ENCODE measurements at regions not wholly inside any gene's neighbourhood (a gene's known extent, or its start where the extent isn't known, plus 50 kb on each side); places are given as distances from the start of the nearest gene placed in this dataset.

- Histone ChIP-seq H3K4me3 (ENCODE audit: low read depth in 1 of 2, low read length in 2 of 2) (no peak overlapping the region), H3K9me3 (ENCODE audit: control insufficient read depth in 1 of 2, low read length in 2 of 2) (no peaks in the 10 kb centered on the region), H3K36me3 (ENCODE audit: control insufficient read depth in 1 of 2, insufficient read depth in 2 of 2, low read length in 2 of 2) (no peaks in the 10 kb centered on the region), H3K4me1 (ENCODE audit: control insufficient read depth in 1 of 2, insufficient read depth in 2 of 2, low read length in 2 of 2) (no peaks in the 10 kb centered on the region), H3K27me3 (ENCODE audit: low read depth, low read length) (no peaks in the 10 kb centered on the region), H3K27ac (ENCODE audit: low read length) (no peak overlapping the region)
Observed at GRCh38 chr9:108544866-108545265, 310.9 kb downstream of the ACTL7B start.

- Histone ChIP-seq H3K27ac (ENCODE audit: low read length) (no peak overlapping the region), H3K4me3 (ENCODE audit: low read depth in 1 of 2, low read length in 2 of 2) (no peak overlapping the region), H3K36me3 (ENCODE audit: control insufficient read depth in 1 of 2, insufficient read depth in 2 of 2, low read length in 2 of 2) (no peaks in the 10 kb centered on the region)
Observed at GRCh38 chr9:108543251-108543778, 312.5 kb downstream of the ACTL7B start.

GRCh38 chr9:108537756-108538155 lies 318.0 kb downstream of the ACTL7B start:
- H3K27me3 ChIP-seq (ENCODE audit: low read depth, low read length): no peaks in the 10 kb centered on the region
- no peak overlapping the region for H3K4me3 ChIP-seq (ENCODE audit: low read depth in 1 of 2, low read length in 2 of 2)
- H3K4me1 ChIP-seq (ENCODE audit: control insufficient read depth in 1 of 2, insufficient read depth in 2 of 2, low read length in 2 of 2): no peaks in the 10 kb centered on the region
- no peaks in the 10 kb centered on the region for H3K36me3 ChIP-seq (ENCODE audit: control insufficient read depth in 1 of 2, insufficient read depth in 2 of 2, low read length in 2 of 2)
- H3K27ac ChIP-seq (ENCODE audit: low read length): no peak overlapping the region
- no peaks in the 10 kb centered on the region for H3K9me3 ChIP-seq (ENCODE audit: control insufficient read depth in 1 of 2, low read length in 2 of 2)

More at GRCh38 chr9:108543251-108543778, 312.5 kb downstream of the ACTL7B start:
- Histone ChIP-seq H3K9me3 (ENCODE audit: control insufficient read depth in 1 of 2, low read length in 2 of 2) (no peaks in the 10 kb centered on the region), H3K4me1 (ENCODE audit: control insufficient read depth in 1 of 2, insufficient read depth in 2 of 2, low read length in 2 of 2) (no peaks in the 10 kb centered on the region), H3K27me3 (ENCODE audit: low read depth, low read length) (no peaks in the 10 kb centered on the region)

- no peaks in the 10 kb centered on the region for H3K4me1 ChIP-seq (ENCODE audit: control insufficient read depth in 1 of 2, insufficient read depth in 2 of 2, low read length in 2 of 2)
- H3K9me3 ChIP-seq (ENCODE audit: control insufficient read depth in 1 of 2, low read length in 2 of 2): no peaks in the 10 kb centered on the region
- H3K27ac ChIP-seq (ENCODE audit: low read length): no peak overlapping the region
- no peak overlapping the region for H3K4me3 ChIP-seq (ENCODE audit: low read depth in 1 of 2, low read length in 2 of 2)
- no peaks in the 10 kb centered on the region for H3K36me3 ChIP-seq (ENCODE audit: control insufficient read depth in 1 of 2, insufficient read depth in 2 of 2, low read length in 2 of 2)
- no peaks in the 10 kb centered on the region for H3K27me3 ChIP-seq (ENCODE audit: low read depth, low read length)
Observed at GRCh38 chr9:108536836-108537601, 318.8 kb downstream of the ACTL7B start.

- Histone ChIP-seq H3K9me3 (ENCODE audit: control insufficient read depth in 1 of 2, low read length in 2 of 2) (no peaks in the 10 kb centered on the region), H3K4me1 (ENCODE audit: control insufficient read depth in 1 of 2, insufficient read depth in 2 of 2, low read length in 2 of 2) (no peaks in the 10 kb centered on the region), H3K4me3 (ENCODE audit: low read depth in 1 of 2, low read length in 2 of 2) (no peak overlapping the region), H3K36me3 (ENCODE audit: control insufficient read depth in 1 of 2, insufficient read depth in 2 of 2, low read length in 2 of 2) (no peaks in the 10 kb centered on the region), H3K27me3 (ENCODE audit: low read depth, low read length) (no peaks in the 10 kb centered on the region), H3K27ac (ENCODE audit: low read length) (no peak overlapping the region)
Observed at GRCh38 chr9:108535526-108535925, 320.3 kb downstream of the ACTL7B start.

GRCh38 chr9:108534741-108535140 lies 321.0 kb downstream of the ACTL7B start:
- H3K36me3 ChIP-seq (ENCODE audit: control insufficient read depth in 1 of 2, insufficient read depth in 2 of 2, low read length in 2 of 2): no peaks in the 10 kb centered on the region
- H3K27ac ChIP-seq (ENCODE audit: low read length): no peak overlapping the region
- H3K4me1 ChIP-seq (ENCODE audit: control insufficient read depth in 1 of 2, insufficient read depth in 2 of 2, low read length in 2 of 2): no peaks in the 10 kb centered on the region
- H3K9me3 ChIP-seq (ENCODE audit: control insufficient read depth in 1 of 2, low read length in 2 of 2): no peaks in the 10 kb centered on the region
- no peak overlapping the region for H3K4me3 ChIP-seq (ENCODE audit: low read depth in 1 of 2, low read length in 2 of 2)
- no peaks in the 10 kb centered on the region for H3K27me3 ChIP-seq (ENCODE audit: low read depth, low read length)

GRCh38 chr9:108530141-108530540 lies 325.6 kb downstream of the ACTL7B start:
- no peak overlapping the region for H3K4me3 ChIP-seq (ENCODE audit: low read depth in 1 of 2, low read length in 2 of 2)
- H3K27me3 ChIP-seq (ENCODE audit: low read depth, low read length): no peaks in the 10 kb centered on the region
- H3K36me3 ChIP-seq (ENCODE audit: control insufficient read depth in 1 of 2, insufficient read depth in 2 of 2, low read length in 2 of 2): no peaks in the 10 kb centered on the region
- H3K9me3 ChIP-seq (ENCODE audit: control insufficient read depth in 1 of 2, low read length in 2 of 2): no peaks in the 10 kb centered on the region
- no peak overlapping the region for H3K27ac ChIP-seq (ENCODE audit: low read length)
- no peaks in the 10 kb centered on the region for H3K4me1 ChIP-seq (ENCODE audit: control insufficient read depth in 1 of 2, insufficient read depth in 2 of 2, low read length in 2 of 2)

GRCh38 chr9:108528231-108528630 lies 327.6 kb downstream of the ACTL7B start:
- Histone ChIP-seq H3K4me1 (ENCODE audit: control insufficient read depth in 1 of 2, insufficient read depth in 2 of 2, low read length in 2 of 2) (no peaks in the 10 kb centered on the region), H3K36me3 (ENCODE audit: control insufficient read depth in 1 of 2, insufficient read depth in 2 of 2, low read length in 2 of 2) (no peaks in the 10 kb centered on the region), H3K27ac (ENCODE audit: low read length) (no peak overlapping the region), H3K27me3 (ENCODE audit: low read depth, low read length) (no peaks in the 10 kb centered on the region), H3K9me3 (ENCODE audit: control insufficient read depth in 1 of 2, low read length in 2 of 2) (no peaks in the 10 kb centered on the region), H3K4me3 (ENCODE audit: low read depth in 1 of 2, low read length in 2 of 2) (no peak overlapping the region)

GRCh38 chr9:108526518-108526917 lies 329.3 kb downstream of the ACTL7B start:
- H3K4me3 ChIP-seq (ENCODE audit: low read depth in 1 of 2, low read length in 2 of 2): no peak overlapping the region
- H3K9me3 ChIP-seq (ENCODE audit: control insufficient read depth in 1 of 2, low read length in 2 of 2): no peaks in the 10 kb centered on the region
- no peaks in the 10 kb centered on the region for H3K4me1 ChIP-seq (ENCODE audit: control insufficient read depth in 1 of 2, insufficient read depth in 2 of 2, low read length in 2 of 2)
- no peak overlapping the region for H3K27ac ChIP-seq (ENCODE audit: low read length)
- no peaks in the 10 kb centered on the region for H3K36me3 ChIP-seq (ENCODE audit: control insufficient read depth in 1 of 2, insufficient read depth in 2 of 2, low read length in 2 of 2)
- no peaks in the 10 kb centered on the region for H3K27me3 ChIP-seq (ENCODE audit: low read depth, low read length)

GRCh38 chr9:108525186-108525585 lies 330.6 kb downstream of the ACTL7B start:
- H3K27ac ChIP-seq (ENCODE audit: low read length): no peak overlapping the region

GRCh38 chr9:108521063-108521590 lies 334.7 kb downstream of the ACTL7B start:
- H3K9me3 ChIP-seq (ENCODE audit: control insufficient read depth in 1 of 2, low read length in 2 of 2): no peaks in the 10 kb centered on the region
- no peaks in the 10 kb centered on the region for H3K4me1 ChIP-seq (ENCODE audit: control insufficient read depth in 1 of 2, insufficient read depth in 2 of 2, low read length in 2 of 2)
- no peaks in the 10 kb centered on the region for H3K27me3 ChIP-seq (ENCODE audit: low read depth, low read length)
- no peak overlapping the region for H3K4me3 ChIP-seq (ENCODE audit: low read depth in 1 of 2, low read length in 2 of 2)
- H3K36me3 ChIP-seq (ENCODE audit: control insufficient read depth in 1 of 2, insufficient read depth in 2 of 2, low read length in 2 of 2): no peaks in the 10 kb centered on the region
- H3K27ac ChIP-seq (ENCODE audit: low read length): no peak overlapping the region

More at GRCh38 chr9:108525186-108525585, 330.6 kb downstream of the ACTL7B start:
- Histone ChIP-seq H3K4me1 (ENCODE audit: control insufficient read depth in 1 of 2, insufficient read depth in 2 of 2, low read length in 2 of 2) (no peaks in the 10 kb centered on the region), H3K9me3 (ENCODE audit: control insufficient read depth in 1 of 2, low read length in 2 of 2) (no peaks in the 10 kb centered on the region), H3K27me3 (ENCODE audit: low read depth, low read length) (no peaks in the 10 kb centered on the region), H3K4me3 (ENCODE audit: low read depth in 1 of 2, low read length in 2 of 2) (no peak overlapping the region), H3K36me3 (ENCODE audit: control insufficient read depth in 1 of 2, insufficient read depth in 2 of 2, low read length in 2 of 2) (no peaks in the 10 kb centered on the region)
